Superior temporal gyrus (tissue), 1 donor: ENCODE measurements at regions not wholly inside any gene's neighbourhood (a gene's known extent, or its start where the extent isn't known, plus 50 kb on each side); places are given as distances from the start of the nearest gene placed in this dataset.

Experiments used
- DNase-seq: peaks from one replicate; pipeline ENCODE4 v3.0.0-alpha.2; 2016; ENCODE audit errors: extremely low spot score

DNA sequence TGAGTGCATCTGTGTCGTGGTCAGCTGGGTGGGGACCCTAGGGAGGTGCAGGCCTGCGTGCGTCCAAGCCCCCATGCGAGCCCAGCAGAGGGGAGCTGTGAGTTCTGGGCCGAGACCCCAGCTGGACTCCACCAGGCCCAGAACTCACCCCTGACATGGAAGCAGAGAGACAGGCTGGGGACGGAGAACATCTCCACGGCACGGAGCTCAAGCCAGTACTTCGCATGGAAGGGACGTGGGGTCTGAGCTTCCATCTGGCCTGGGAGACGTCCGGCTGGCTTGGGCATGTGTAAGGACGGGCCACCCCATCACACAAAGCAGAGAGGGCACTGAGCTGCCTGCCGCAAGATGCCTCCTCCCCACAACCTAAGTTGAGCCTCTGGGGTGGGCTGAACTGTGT is 422.4 kb downstream of the CTTN start:
- no peak for DNase-seq

DNA sequence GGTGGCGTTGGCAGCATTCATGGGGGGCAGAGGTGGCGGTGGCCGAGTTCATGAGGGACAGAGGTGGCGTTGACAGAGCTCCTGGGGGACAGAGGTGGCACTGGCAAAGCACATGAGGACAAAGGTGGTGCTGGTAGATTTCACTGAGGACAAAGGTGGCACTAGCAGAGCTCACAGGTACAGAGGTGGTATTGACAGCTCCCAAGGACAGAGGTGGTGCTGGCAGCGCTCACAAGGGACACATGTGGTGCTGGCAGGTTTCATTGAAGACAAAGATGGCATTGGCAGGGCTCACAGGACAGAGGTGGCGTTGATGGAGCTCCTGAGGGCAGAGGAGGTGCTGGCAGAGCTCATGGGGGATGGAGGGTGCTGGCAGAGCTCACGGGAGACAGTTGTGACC is 425.4 kb downstream of the CTTN start:
- DNase-seq: no peak

DNA sequence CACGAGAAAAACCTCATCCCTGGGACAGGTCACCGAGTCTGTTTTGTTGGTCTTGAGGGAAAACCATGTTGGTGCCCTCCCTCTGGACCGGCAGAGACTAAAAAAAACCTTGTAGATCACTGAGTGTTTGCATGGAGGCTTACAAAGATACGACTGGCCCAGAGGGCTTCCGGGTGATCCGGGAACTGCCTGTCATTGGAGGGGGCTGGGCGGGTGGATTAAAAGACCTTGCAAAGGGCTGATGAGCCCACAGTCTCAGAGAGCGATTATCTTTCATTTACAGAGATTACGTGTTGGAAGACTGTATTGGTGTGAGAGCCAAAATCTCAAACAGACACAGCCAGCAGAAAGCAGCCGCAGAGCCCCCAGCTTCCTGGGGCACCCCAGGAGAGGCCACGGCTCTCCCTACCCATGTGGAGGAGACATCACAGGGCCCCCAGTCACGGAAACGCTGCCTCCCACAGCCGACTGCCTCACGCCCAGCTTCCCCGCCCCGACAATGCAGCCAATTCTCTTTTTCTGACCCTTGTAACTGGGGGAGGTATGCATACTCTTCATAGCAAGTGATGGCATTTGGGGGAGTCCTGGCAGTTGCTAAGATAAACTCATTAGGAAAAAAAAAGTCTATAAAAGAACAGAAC is 426.4 kb downstream of the CTTN start:
- no peak for DNase-seq

DNA sequence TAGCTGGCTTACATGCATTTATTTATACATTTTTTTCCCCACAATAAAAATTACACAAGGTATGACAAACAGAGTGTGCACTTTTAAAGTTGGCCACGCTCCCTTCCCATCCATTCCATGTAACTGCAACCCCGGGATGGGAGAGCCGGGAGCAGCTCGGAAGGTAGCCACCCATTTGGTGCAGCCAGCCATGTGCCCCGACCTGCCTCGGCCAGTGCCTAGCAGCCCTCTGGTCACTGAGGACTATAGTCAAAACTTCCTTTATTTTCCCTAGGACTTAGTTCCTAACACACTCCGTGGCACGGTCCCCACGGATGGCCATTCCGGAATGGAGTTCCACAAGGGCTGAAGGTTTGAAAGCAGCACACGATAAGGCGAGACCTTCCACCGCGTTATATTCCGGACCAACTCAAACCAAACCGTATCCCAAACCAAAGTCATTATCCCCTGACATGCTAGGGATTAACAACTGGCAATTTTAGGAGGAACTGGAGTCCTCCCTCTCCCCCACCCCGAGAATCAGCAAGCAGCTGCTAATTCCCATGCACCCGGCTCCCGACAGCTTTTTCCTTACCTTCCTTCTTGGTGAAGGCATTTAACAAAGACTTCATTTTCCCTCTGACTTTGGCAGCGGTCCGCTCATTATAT is 426.4 kb downstream of the SHANK2 start:
- DNase-seq: no peak

DNA sequence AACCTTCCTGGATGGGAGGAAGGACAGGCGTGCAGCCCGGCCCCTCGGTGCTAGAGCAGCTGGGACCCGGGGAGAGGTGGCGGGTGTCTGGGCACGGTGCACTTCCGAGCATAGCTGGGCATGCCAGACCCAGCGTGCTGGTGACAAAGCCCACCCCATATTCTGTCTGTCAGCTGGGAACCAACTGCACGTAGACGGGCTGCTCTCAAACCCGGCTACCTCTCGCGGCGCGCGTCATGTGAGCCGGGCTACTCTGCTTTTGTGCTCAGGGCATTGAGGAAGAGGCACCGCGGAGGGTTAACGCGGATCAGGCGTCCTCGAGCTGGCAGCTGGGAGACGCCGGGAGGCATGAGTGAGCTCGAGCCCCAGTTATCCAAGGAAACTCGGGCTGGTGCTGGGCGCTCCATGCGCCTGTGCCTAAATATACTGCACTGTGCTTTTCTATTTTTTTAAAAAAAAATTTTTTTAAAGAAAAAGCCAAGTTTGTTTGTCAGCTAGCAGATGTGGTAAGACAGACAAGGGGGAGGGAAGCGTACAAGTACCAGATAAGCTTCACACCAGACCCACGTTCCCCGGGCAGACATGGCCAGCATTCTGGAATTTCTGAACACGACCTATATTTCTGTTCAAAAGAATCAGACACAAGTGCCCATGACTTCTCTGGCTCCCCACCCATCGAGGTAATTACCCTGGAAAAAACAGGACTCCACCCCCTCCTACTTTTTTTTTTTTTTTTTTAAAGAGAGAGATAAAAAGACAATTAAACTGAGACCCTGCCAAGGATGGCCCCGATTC is 425.6 kb downstream of the SHANK2 start:
- peak; percentile 71 for DNase-seq

DNA sequence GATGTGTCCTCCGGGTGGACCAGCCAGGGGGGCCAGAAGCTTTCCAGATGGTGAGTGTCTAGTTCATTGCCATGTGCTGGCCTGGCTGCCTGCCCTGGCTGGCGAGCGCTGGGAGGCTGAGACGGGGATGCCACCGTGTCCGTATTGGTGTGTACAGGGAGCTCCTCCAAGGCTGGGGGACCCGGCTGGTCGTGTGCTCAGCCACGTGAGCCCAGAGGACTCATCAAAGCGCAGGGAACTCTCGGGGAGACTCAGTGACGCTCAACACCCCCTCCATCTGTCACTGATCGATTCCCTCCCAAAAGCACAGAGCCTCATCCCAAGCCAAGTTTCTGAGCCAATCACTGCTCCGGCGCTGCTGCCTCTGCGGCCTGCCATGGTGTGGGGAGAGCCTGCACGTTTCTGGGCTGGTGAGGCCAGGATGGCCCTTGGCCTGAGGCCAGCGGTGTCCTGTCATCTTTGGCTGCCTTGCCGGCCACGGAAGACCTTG is 423.7 kb downstream of the SHANK2 start:
- no peak for DNase-seq

DNA sequence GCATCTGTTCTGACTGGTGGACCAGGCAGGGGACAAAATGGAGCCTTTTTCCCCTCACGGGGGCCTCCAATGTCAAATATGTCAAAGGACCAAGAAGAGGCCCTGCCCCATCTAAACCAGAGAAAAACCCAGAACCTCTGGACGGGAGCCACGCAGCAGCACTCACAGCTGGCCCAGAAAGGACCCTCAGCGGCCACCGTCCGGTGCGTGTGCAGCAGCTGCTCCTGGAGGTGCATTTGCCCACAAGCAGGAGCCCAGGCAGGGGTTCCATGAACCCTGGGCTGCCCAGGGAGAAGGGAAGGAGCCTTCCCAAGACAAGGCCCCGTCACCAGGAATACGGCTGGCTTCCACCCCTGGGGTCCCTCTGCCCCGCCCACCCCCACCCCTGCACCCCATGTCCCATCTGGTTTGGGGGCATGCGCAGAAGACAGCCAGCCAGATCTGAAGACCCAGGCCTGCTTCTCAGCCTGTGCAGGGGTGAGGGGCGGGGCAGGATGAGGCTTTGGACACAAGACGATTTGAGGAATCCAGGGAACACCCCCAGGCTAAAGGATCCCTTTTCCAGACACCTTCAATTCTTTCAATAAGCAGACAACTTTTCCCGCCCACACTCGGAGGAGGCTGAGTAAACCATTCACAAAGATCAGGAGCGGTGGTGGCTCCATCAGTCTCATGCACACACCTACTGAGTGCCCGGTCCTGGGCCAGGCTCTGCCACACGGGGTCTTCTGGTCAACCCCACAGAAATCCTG is 423.1 kb downstream of the SHANK2 start:
- DNase-seq: no peak

DNA sequence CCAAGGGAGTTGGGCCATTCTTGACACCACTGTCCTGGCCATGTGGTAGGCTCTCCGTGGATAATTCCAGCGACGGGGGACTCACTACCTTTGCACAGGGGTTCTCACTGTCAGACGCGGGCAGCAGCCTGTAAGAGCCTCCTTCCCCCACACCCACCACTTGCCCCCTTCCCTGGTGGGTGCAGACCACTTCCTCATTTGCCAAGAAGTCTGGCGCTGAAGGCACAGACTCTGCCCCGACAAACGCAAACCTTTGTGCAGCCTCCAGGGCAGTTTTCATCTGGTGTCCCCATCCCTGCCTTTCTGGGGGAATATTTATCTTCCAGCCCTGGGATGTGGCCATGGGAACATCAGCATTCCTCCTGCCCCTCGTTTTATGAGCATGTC is 422.5 kb downstream of the SHANK2 start:
- no peak for DNase-seq

DNA sequence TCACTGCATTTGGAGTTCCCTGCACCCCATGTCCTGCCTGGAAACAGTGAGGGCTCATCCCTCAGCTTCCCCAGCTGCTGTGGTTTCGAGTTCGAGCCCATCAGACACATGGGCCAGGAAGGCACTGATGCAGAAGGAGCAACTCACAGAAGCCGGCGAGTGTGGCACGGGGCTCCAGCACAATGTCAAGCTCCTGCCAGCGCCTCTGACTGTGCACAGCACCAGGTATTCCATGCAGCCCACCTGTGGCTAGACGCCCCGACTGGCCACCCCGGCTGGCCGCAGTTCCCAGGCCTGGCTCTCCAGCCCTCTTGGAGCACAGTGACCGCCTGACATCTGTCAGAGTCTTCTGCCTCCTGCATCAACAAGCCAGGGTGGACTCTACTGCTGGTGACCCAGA is 419.4 kb downstream of the SHANK2 start:
- DNase-seq: no peak

DNA sequence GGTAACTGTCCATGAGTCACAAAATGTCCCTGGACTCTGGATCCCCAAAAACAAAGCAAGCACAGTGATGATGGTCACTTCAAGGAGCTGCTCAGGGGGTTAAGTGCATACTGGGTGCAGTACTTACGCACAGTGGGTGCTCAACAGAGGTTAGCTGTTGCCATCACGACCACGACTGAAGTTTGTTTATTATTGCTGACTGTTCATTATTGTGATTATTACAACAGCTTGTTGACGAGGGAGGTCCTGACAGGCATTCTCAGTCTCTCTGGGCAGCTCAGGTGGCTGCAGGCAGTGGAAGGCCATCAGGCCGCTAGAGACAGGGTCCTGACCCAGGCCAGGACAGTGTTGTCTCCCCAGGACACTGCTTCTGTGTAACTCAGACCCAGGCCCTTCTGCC is 418.8 kb downstream of the SHANK2 start:
- DNase-seq: no peak

DNA sequence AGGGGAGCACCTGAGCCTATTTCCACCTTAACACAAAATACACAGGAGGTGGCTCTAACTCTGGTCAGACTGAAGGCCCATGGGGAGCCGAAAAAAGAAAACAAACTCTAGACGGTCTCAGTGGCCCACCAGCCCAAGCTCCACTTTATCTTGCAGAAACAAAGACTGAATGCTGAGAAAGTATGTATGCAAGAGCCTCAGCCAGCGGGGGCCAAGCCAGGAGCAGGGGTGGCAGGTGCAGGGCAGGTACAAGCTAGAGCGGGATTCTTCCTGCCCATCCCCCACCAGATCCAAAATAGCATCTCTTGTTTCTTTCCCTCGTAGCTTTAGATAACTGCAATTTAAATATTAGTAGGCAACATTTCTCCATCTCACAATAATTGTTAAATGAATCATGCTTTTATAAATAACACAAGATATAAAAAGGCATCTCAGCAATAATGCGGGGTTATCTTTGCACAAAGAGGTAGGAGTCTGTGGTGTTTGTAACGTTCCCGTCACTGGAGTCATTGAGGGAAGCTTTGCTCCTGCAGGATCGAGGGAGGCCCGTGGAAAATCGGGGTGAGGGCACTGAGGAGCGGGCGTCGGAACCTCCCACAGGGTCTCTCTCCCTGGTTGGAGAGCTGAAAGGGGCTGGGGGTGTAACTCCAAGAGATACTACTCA is 418.0 kb downstream of the SHANK2 start:
- no peak for DNase-seq

DNA sequence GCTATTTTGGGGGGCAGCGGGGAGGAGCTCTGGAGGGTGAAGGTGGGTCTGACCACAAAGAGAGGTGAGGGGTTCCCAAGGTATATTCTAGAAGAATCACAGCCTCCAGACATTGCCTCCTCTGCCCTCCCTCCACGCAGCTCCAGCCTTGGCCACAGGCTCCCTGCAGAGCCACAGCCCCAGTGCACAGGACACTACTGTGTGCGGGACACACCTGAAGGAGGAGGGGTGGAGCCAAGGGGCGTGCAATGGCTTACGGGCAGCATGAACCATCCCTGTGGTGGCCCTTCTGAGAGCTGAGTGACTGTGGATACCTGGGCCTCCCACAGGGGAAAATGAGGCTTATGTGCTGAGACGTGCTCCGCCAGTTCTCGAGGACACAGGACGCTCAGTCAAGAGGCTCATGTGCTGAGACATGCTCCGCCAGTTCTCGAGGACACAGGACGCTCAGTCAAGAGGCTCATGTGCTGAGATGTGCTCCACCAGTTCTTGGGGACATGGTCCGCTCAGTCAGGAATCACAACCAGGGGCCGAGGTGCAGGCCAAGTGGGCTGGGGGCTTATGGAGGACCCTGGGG is 417.3 kb downstream of the SHANK2 start:
- no peak for DNase-seq

DNA sequence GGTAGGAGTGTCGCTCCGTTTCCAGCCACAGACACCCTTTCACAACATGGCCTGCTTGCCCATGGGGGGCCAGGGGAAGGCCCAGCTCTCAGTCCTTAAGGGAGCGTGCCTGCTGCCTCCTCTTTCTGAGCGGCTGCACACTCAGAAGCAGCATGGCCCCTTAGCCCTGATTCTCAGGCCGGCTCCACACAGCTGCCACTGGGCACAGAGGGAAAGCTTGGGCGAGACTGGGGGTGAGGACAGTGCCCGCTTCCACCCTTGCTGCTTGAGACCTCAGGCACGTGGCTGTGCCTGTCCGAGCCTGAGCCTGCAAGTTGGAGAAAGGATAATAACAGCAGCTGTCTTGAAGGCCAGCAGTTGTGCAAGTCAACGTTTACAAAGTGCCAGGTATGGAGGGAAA is 416.3 kb downstream of the SHANK2 start:
- DNase-seq: no peak

DNA sequence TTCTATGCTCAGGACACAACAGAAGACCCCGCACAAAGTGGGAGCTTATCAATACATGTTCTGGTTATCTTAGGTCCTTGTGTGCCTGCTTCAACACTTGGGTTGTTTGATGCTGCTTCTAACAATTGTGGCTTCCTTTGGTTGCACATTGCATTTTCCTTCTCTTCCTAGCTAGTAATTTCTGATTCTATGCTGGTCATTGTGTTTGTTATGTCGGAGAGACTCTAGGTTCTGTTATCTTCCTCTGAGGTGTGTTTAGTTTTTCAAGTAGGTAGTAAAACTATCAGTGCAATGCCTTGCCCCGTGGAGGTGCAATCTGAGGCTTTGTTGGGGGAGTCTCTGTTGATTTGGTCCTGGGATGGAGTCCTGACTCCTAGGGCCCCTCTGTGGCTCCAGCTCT is 414.2 kb downstream of the SHANK2 start:
- no peak for DNase-seq

DNA sequence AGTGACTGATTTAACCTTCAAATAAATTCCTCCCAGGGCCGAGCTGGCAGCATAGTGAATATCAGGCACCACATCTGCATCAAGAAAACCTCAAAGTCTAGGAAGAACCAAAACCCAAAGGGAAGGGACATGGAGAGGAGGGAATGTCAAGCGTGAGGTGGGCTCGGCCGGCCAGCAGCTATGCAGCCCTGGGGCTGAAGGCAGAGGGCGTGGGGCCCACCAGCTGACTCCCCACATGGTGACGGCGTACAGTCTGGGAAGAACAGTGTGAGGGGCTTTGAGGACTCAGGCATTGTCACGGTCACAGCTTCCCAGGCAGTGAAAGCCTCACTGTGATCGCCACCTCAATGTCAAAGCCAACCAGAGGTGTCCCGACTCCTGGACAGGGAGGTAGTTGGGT is 412.5 kb downstream of the SHANK2 start:
- no peak for DNase-seq

DNA sequence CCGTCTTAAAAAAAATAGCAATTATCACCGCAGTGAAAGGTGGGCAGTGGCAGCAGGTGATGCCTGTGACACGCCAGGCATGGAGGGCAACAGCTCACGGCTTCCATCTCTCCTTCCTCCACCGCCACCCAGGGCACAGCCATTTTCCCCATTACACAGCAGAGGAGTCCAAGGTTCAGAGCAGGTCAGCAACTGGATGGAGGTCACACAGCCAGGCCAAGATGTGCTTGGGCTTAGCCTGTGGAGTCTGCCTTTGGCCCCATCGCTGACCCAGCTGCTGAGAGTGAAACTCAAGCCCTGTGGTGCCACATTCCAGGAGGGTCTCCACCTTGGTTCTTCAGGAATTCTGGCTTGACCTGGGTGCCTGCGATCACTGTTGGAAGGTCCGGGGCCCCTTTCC is 411.1 kb downstream of the SHANK2 start:
- no peak for DNase-seq

DNA sequence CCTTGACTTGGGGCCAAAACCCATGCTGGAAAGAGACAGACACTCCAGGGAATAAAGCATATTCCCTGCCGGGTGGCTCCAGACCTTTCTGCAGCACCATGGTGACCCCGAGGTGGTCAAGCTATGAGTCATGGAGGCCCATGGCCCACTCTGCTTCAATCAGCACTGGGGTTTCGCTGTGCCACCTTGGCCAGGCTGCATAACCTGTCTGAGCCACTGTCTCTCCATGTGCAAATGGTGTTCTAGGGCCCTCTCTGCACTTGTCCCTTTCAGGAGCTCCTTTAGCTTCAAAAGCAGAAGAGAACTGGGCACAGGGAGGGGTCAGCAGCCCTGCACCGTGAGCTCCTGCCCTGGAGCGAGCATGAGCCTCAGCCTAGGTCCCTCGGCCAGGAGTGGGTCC is 410.1 kb downstream of the SHANK2 start:
- no peak for DNase-seq

DNA sequence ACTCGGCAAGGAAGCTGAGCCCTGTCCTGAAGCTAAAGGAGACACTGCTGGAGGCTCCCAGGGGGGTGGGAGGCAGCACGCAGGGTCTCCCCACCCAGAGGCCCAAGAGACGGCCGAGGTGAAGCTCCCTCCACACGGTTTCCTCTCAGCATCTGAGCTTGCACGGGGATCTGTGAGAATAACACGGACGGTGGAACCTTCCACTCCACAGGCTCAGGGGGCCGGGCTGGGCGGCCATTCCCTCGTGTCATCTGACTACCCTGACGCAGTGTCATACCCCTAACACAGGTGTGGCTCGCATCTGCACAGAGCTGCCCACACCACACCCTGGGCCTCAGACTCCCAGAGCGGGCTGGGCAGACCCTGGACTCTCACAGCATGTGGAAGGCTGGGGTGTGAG is 409.7 kb downstream of the SHANK2 start:
- no peak for DNase-seq

DNA sequence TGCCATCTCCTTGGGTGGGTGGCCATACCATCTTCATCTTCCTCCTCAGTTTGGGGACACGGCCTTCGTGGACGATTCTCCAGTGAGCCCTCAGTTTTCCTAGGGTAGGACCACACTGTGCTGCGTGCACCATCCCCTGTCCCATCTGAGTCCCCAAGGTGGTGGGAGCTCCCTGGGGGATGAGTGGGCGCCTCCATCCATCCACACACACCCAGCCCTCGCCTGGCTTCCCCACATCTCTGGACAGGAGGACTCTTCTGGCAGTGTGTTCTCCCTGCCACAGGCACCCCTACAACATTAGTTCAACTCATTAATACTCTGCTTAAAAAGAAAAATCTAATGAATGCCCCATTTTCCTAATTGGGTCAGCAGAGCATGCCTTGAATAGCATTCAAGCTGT is 408.5 kb downstream of the SHANK2 start:
- DNase-seq: no peak

DNA sequence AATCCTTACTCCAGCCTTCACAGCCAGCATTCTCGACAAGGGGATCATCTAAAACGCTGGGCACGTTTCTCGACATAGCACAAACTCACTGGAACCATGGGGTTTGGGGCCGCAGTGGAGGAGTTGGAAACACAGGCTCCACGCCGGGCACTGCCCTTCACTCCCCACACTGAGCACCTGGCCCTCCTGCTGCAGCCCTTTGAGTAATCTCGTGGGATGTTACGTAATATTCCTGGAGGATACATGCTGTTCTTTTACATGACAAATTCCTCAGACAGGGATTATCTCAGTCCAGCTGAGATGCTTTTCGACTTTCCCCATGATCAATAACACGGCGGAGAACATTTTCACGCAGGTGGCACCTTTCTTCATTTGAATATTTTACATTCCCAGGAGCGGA is 408.0 kb downstream of the SHANK2 start:
- DNase-seq: no peak

DNA sequence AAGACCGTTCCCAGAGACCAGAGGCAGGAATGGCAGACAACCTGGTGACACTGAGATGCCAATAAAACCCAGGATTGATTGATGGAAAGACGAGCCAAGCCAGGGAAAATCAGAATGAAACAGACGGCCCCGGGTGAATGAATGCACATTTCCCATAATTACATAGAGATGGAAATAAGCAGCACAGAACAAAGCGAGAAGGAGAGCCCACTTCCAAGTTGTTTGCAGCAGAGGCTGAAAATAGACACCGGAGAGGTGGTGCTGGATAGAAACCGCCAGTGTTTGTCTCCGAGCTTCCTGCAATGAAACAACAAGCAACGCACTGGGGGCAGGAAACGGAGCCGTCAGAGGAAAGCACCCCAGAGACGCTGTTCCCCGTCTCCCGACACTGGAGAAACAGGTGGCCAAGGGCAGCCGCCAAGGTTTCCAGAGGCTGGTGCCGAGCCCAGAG is 406.8 kb downstream of the SHANK2 start:
- DNase-seq: no peak
